HL-60 (cell line): ENCODE measurements at regions not wholly inside any gene's neighbourhood (a gene's known extent, or its start where the extent isn't known, plus 50 kb on each side); places are given as distances from the start of the nearest gene placed in this dataset.

Source experiments
- DNase-seq, 2 experiments: peaks; one replicate each; pipeline ENCODE4 v3.0.0-alpha.2; 2010 to 2020; ENCODE audit warnings: low read depth in 1 of 2, low spot score in 1 of 2
- H3K27ac ChIP-seq: fragments of 250-450 bp; sonication (Bioruptor Pico); replicated peaks from 2 replicates; pipeline ENCODE4 v1.5.1; 2020; ENCODE audit warnings: mild to moderate bottlenecking, moderate library complexity
- H3K27me3 ChIP-seq: fragments of 250-450 bp; sonication (Bioruptor Pico); 2 replicates; pipeline ENCODE4 v1.5.1; 2021; ENCODE audit warnings: mild to moderate bottlenecking, moderate library complexity; ENCODE audit not compliant: insufficient read depth, poor library complexity, severe bottlenecking
- H3K4me3 ChIP-seq: replicated peaks from 2 replicates; pipeline ENCODE4 v1.5.1; 2011; ENCODE audit warnings: mild to moderate bottlenecking, control low read depth, low read length; ENCODE audit not compliant: insufficient read depth
- CTCF ChIP-seq: IDR thresholded peaks from one replicate; pipeline ENCODE4 v1.5.1; 2011; ENCODE audit warnings: low read length, control low read depth, inconsistent platforms; ENCODE audit not compliant: insufficient read depth
- GABPA ChIP-seq: IDR thresholded peaks from 2 replicates; pipeline ENCODE4 v1.6.1; 2012; ENCODE audit warnings: low read depth
- POLR2AphosphoS5 ChIP-seq: IDR thresholded peaks from 2 replicates; pipeline ENCODE4 v1.6.1; 2012; ENCODE audit warnings: low read depth
- SPI1 ChIP-seq: IDR thresholded peaks from 2 replicates; pipeline ENCODE4 v1.6.1; 2012; ENCODE audit warnings: low read depth, mild to moderate bottlenecking, borderline replicate concordance
- TF ChIP-seq, protein P1 (sequence below): IDR thresholded peaks from 2 replicates; pipeline ENCODE4 v1.6.1; 2012; ENCODE audit warnings: low read depth; ENCODE audit not compliant: insufficient replicate concordance

DNA sequence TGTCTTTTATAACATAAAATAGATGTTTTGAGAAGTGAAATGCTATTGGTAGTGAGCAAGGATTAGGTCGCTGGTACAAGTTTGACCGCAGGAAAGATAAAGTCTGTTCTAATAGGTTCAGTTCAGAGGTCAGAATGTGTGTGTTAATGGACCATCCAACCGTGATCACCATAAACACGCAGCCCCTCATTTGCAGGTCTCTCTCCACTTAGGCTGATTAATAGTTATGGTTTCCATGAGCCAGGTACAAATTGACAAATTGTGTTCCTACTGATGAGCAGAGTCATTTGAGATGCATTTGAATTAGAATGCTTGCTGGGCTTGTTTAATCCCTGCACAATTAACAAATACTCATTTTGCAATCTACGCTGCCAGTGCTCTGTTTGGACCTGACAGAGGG is 318.1 kb upstream of the GOT2 start:
- Histone ChIP-seq H3K4me3 (no peak overlapping the region), H3K27ac (no peak overlapping the region), H3K27me3 (no peaks in the 10 kb centered on the region)
- TF ChIP-seq POLR2AphosphoS5 (no peak), CTCF (no peak), SPI1 (no peak)
- DNase-seq = no peak

DNA sequence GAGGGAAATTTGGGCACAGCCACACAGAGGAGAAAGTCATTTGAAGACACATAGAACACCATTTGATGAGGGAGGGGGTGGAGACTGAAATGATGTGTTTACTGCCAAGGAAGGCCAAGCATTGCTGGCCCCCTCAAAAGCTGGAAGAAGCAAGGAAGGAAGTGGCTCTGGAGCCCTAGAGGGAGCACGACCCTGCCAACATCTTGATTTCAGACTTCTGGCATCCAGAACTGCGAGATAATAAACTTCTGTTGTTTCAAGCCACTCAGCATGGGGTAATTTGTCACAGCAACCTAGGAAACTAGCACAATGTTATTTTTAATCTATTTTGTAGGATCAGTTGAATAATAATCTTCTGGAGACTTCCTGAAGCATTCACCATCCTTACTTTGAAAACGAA is 314.8 kb upstream of the GOT2 start:
- H3K27ac ChIP-seq = no peak overlapping the region
- no peak for TF ChIP-seq CTCF
- TF ChIP-seq, protein P1, sequence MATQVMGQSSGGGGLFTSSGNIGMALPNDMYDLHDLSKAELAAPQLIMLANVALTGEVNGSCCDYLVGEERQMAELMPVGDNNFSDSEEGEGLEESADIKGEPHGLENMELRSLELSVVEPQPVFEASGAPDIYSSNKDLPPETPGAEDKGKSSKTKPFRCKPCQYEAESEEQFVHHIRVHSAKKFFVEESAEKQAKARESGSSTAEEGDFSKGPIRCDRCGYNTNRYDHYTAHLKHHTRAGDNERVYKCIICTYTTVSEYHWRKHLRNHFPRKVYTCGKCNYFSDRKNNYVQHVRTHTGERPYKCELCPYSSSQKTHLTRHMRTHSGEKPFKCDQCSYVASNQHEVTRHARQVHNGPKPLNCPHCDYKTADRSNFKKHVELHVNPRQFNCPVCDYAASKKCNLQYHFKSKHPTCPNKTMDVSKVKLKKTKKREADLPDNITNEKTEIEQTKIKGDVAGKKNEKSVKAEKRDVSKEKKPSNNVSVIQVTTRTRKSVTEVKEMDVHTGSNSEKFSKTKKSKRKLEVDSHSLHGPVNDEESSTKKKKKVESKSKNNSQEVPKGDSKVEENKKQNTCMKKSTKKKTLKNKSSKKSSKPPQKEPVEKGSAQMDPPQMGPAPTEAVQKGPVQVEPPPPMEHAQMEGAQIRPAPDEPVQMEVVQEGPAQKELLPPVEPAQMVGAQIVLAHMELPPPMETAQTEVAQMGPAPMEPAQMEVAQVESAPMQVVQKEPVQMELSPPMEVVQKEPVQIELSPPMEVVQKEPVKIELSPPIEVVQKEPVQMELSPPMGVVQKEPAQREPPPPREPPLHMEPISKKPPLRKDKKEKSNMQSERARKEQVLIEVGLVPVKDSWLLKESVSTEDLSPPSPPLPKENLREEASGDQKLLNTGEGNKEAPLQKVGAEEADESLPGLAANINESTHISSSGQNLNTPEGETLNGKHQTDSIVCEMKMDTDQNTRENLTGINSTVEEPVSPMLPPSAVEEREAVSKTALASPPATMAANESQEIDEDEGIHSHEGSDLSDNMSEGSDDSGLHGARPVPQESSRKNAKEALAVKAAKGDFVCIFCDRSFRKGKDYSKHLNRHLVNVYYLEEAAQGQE = no peak
- no peak for DNase-seq
- H3K27me3 ChIP-seq = no peaks in the 10 kb centered on the region
- H3K4me3 ChIP-seq = no peak overlapping the region

DNA sequence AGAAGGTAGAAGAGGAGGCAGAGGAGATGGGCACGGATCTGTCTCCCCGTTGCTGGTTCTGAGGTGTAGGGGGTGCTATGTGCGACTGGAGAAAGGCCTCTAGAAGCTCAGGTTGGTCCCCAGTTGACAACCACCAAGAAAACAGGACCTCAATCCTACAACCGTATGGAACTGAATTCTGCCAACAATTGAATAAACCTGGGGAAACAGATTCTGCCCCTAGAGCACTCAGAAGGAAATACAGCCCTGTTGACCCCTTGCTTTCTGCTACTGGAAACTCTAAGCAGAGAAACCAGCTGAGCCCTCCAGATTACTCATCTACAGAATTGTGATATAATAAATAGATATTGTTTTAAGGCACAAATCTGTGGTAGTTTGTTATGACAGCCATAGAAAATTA is 313.0 kb upstream of the GOT2 start:
- H3K27me3 ChIP-seq = no peaks in the 10 kb centered on the region
- no peak overlapping the region for H3K27ac ChIP-seq
- no peak for DNase-seq
- no peak for TF ChIP-seq GABPA
- no peak for TF ChIP-seq SPI1
- TF ChIP-seq POLR2AphosphoS5 = no peak
- no peak for TF ChIP-seq CTCF
- TF ChIP-seq, protein P1 = no peak
- H3K4me3 ChIP-seq = no peak overlapping the region

- no peak overlapping the region for H3K27ac ChIP-seq
- DNase-seq = no peak
- no peak overlapping the region for H3K4me3 ChIP-seq
- H3K27me3 ChIP-seq = no peaks in the 10 kb centered on the region
- no peak for TF ChIP-seq POLR2AphosphoS5
These were observed 312.2 kb upstream of the GOT2 start for GRCh38 chr16:59046335-59046734.

GRCh38 chr16:59045501-59045900 is 311.4 kb upstream of the GOT2 start:
- H3K4me3 ChIP-seq = no peak overlapping the region
- TF ChIP-seq, protein P1 = no peak
- no peak for TF ChIP-seq CTCF
- no peak for TF ChIP-seq GABPA
- TF ChIP-seq POLR2AphosphoS5 = no peak
- TF ChIP-seq SPI1 = no peak
- no peak overlapping the region for H3K27ac ChIP-seq
- no peaks in the 10 kb centered on the region for H3K27me3 ChIP-seq
- DNase-seq = no peak
